HG02588 (cell line): ENCODE measurements at regions not wholly inside any gene's neighbourhood (a gene's known extent, or its start where the extent isn't known, plus 50 kb on each side); places are given as distances from the start of the nearest gene placed in this dataset.
A peak's percentile ranks its signal among the peaks of the same experiment; 100 is the strongest.

ENCODE experiments used
- ATAC-seq: cut with Tn5 transposase; IDR thresholded peaks from one replicate; pipeline ENCODE4 v1.9.1; 2021; ENCODE audit warnings: mild to moderate bottlenecking, moderate library complexity; ENCODE audit not compliant: unreplicated experiment

DNA sequence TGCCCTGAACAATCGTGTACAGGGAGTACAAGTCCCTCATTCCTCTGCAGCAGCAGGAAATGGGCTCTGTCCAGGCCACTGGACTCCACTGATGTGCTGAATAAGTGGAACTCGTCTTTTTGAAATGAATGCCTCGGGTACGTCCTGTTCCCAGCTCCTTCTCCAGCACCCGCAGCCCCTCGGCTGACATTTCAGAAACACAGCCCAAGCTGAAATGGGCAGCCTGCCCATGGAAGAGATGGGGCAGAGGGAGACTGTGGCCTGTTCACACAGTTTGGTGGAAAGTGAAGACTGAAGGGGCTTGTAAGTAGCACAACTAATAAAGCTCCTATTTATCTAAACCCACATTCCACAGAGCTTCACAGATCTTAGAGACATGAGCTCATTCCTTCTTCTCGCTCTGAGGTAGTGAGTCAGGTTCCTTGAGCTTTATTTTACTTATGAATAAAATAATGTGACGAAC, 498.6 kb downstream of the TXNL1 start:
- no peak for ATAC-seq

DNA sequence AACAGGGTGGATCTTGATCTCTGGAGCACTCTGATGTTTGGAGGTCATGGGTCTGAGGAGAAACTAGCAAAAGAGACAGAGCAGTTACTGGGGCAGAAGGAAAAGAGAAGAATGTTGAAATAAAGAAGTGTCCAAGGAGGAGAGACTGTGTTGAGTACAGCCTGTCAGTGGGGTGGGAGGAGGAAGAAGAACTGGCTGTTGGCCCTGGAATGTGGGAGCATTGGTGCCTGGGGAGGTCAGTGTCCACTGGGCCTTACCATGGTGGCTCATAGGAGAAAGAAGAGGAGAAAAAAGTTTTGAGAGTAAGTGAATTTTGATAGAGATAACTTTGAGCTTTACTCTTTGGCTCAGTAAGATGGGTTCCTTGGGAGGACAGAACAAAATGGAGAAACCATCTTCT, 499.0 kb downstream of the TXNL1 start:
- ATAC-seq, result no peak

DNA sequence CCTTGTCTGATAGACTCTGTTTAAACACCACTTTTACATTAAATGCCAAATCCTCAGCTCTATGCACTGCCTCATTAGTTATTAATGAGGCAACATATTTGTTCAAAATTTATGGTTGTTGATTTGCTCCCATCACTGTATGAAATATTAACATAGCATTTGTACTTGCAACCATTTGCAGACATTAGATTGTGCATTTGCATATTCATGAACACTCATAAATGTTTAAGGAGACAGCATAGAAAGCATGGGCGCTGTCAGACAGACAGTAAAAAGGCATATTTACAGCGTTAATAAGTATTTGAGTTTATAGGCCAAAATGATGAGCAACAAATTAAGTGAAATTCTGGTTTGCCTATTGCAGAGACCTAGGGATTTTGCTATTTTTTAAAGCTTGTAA, 502.3 kb downstream of the TXNL1 start:
- no peak for ATAC-seq

DNA sequence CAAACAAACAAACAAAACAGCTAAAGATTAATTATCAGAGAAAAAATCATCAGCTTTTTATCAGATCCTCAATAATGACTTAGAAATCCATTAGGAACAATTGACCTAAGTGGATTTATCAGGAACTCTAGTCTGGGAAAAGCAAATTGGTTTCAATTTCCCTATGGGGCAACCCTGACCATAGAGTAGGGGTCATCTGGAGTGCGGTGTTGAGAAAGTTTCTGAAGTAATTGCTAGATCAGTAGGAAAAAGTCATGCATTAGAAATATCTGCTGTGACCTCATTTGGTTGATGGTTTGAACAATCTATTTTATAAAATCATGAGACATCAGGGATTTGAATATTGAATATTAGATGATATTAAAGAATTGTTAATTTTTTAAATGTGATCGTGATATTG, 507.9 kb downstream of the TXNL1 start:
- ATAC-seq, result no peak

DNA sequence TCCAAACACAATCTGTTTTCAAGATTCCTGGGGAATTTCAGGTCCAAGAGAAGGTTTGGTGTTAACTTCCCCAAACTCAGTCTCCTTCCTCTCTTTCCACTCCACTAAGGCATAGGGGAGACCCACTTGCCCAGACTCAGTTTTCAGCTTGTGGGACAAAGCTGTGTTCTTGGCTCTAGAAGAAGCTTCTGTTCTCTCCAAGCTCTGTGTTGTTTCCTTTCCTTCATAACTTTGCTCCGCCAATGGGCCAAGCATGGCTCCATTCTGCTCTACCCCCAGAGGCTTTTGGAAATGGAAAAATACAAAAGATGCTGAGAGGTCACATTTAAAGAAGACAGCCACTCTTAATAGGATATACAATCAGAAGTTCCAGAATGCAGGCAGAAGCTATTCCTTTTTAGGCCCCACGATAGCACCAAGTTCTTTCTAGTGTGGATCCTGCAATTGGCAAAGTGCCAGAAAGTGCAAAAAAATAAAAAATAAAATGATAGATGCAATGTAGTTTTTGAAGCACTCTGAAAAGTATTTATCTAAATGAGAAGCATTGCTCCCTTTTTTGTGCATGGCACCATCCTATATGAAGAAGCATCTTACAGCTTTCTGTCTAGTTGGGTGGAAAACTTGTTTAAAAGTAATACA, 510.1 kb downstream of the TXNL1 start:
- no peak for ATAC-seq

DNA sequence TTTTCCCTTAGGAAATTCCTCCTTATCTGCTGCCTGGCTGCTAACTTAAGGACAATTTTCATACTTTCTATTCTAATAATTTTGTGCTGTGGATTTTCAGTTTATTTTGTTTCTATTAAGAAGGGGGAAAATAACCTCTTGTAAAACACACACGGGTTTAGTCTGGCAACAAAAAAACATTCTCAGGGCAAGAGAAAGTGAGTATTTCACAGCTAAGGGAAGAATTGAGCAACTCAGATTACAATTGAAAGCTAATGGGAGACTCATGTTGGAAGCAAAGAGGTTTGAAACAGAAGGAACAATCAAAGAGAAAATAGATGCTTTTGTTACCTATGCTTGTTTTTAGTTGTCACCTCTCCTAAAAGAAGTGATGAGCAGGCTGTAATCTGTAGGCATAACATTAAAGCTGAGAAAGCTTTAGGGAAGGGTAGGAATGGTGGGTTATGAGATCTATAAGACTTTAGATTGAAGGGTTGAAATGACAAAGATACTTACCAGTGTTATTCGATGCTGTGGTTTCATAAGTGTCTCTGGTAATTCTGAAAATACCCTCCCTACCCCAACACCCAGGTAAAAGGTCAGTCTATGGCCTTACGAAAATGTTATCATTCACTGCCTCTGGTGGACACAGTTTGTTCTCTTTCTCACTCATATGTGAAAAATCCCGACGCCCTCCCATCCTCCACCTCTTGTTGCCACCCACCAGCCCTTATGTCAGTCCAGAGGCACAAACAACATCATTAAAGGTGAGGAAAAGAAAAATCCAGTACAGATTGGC, 510.9 kb downstream of the TXNL1 start:
- no peak for ATAC-seq

DNA sequence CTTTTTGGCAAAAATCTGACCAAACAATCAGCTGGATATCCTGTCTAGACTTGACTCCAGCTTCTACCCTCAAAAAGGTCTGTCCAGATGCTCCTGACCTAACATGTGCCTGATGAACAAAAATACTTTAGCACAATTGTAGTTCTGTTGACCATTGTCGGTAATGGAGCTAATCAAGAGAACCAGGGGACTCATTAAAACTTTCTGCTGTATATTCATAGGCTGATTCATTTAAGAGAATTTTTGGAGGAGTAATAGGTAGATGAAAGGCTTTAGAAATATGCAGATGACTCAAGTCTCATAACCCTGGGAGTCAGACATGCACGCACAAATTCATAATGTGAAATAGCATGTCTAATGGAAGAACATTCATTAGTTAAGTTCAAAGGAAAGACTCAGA, 514.2 kb downstream of the TXNL1 start:
- ATAC-seq, result no peak

DNA sequence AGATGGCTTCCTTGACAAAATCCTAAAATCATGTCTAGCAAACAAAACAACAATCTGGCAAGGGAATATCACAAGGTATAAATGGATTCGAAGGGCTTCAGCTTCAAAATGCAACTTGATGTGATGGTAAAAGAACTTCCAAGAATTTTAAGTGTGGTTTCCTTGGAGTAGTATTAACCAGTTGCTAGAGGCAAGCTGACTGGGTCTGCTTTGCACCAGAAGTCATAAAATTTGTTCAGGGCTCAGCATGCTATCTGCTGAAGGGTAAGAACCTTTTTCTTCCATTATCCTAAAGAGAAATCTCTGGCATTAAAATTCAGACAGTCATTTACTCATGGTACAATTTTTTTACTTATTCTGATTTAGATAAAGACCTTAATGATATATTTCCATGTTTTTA, 516.7 kb downstream of the TXNL1 start:
- no peak for ATAC-seq

DNA sequence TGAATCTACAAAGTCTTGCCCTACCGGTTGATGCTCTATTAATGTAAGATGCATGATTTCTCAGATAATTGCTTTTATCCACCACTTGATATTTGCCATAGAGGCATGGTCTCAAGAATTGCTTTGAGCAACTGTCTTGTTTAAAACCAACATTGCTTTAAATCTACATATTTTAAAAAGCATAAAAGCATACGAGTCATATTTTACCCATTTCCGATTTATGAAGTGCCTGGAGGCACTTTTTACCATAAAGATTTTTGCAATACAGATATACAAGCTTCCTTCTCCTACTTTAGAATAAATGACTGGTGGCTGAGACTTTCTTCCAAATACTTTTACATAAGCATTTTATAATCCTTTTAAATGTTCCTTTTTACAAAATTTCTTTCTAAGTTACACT, 517.6 kb downstream of the TXNL1 start:
- ATAC-seq, result no peak

DNA sequence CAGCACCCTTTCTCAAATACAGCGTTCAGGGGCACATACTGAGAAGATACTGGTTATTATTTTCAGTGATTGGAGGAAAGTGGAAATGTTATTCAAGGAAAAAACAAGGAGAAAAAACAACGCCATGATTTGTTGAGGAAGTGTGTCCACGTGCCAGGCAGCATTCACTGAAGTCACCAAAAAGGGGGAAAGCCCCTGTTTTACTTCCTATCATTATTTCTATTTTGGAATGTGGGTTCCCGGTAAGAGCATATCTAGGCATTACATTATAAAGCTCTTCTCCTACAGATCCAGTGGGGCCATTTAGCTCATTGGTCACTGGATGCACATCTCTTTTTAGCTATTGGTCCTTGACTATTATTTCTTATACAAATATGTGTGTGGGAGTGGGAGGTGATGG, 518.7 kb downstream of the TXNL1 start:
- no peak for ATAC-seq

DNA sequence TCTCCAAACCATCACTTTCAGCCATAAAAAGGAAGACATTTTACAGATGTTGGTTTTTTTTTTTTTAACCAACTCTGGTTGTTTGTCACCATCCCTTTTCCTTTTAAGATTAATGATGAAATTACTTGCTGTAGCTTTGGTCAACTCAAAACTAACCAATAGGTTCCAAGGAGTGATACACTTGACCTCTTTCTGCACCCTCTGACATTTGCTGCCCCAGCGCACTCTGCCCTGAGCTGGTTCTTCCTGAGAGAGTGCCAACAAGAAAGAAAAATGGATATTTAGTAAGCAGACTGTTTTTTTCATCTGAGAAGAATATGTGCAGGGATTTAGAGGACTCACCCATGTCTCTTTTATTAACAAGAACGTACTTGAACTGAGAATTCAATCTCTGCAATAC, 520.0 kb downstream of the TXNL1 start:
- no peak for ATAC-seq

DNA sequence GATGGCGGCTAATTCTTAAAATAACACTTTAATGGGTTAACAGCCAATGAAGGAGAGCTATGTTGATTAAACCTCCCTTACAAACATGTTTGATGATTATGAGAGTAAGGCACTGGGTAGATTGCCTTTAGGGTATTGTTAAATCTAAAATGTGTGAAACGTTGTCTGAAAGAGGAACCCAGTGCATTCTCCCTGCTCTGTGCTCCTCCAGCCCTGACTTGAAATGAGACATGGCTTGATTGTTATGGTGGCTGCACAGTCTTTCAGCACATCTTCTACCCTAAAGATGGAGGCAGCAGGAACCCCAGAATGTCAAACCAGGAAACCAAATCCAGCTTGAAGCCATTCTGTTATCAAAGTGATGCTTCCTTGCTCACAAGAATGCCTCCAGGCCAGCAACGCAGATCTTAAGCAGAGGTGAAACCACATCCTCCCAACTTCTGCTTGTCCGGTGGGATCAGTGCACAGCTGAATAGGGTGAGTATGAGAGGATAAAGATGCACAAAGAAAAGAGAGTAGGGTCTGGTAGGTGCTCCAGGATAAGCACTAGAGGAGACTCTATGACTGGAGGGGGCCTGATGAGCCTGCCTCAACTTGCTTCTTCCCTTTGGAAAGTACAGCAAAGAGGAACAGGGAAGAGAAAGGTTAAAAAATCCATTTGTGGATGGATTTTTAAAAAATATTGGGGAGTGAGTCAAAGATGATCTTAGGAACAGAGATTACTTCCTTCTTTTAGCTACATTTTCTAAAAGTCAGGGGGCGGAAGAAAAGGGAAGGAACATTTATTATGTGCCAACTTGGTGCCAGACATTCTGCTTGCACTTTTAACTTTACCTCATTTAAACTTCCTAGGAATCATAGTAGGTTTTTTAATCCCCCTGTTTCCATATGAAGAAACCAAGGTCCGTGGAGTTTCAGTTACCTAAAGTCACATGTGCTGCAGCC, 523.0 kb downstream of the TXNL1 start:
- no peak for ATAC-seq

DNA sequence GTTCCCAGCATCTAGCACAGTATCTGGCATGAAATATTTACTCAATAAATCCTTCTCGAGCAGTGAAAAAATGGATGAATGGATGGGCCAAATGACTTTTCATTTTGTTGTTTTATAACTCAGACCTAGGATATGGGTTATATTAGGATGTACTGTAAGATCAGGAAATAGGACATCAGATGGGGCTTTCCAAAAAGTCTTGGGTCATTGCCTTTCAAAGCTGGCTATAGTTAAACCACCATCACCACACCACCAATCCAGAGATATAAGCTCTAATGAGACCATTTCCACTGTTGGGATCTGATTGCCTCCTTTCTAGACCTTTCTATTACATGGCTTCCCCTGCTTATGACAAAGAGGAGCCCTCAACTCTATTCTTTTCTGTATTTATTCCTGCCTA, 525.0 kb upstream of the TCF4 start:
- no peak for ATAC-seq

DNA sequence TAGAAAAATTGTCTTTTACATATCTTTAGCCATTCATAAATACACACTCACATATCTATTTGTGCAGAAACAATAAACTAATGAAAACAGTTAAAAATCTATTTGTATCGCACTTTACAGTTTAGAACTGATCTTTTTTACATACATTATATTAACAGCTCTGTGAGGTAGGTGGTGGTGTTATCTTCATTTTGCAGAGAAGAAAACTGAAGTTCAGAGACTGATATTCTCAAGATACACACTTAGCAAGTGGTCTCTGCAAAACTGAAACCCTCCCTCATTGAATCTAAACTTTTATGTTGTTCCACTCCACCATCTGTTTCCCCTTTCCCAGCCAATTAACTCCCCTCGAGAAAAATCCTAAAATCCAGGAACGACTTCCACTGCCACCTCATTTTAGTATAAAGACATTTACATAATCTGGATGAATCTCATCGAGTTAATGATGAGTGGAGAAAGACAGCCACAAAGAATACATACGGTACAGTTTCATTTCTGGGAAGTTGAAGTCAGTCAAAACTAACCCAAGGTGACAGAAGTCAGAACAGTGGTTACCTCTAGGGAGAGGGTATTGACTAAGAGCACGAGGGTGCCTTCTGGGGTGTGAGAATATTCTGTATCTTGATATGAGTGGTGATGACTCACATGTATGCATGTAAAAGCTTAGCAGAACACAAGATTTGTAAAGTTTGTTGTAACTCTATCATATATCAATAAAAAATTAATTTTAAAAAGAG, 524.2 kb upstream of the TCF4 start:
- peak; percentile 96 for ATAC-seq

DNA sequence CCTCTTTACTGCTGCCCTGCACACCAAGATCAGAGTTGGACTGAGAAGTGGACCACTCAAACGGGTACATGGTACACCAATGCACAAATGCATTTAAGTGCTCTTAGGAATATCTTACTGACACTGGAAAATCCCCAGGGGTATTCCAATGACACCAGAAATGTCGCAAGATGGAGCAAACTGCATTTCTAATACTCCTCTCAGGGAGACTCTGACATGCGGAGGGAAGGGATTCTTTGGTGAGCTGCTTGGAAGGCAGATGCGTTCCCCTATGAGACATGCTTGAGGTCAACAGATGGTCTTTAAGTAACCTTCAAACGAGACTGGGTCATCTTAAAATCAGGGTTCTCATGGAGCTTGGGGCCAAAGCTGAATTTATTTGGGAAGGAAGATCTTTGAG, 521.8 kb upstream of the TCF4 start:
- ATAC-seq, result no peak

DNA sequence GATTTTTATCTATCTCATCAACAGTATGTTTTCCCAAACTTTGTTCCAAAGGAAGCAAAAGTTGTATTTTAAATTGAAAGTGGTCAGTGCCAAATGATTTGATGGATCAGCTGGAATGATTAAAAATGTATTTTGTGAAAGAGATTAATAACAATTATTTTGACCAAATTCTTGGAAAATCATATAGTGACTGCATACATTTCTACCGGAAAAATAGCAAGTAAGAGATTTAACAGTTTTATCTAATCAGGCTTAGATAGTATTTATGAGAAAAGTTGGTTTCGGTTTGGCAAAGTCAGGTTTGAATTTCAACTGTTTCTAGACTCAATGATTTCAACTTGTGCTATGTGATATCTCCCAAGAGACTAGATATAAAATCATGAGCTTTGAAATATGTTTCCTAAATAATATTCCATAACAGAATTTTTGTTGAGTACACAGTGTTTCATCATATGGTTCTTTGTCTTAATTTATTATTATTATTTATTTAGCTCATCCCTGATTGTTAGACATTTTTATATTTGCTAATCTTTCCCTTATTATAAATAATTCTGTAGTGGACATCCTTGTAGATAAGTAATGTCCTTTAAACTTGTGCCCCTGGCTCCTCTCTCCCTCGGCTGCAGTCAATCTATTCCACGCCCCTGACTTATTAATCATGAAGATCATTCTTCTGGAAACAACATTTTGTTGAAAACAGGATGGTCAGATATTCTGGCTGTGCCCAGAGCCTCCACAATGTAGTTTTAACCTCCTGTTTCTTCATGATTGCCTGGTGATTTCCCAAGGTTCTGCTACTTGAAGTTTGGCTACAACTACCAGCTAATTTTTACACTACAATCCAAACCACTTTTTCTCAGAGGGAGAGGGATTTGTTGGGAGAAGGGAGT, 520.7 kb upstream of the TCF4 start:
- no peak for ATAC-seq

DNA sequence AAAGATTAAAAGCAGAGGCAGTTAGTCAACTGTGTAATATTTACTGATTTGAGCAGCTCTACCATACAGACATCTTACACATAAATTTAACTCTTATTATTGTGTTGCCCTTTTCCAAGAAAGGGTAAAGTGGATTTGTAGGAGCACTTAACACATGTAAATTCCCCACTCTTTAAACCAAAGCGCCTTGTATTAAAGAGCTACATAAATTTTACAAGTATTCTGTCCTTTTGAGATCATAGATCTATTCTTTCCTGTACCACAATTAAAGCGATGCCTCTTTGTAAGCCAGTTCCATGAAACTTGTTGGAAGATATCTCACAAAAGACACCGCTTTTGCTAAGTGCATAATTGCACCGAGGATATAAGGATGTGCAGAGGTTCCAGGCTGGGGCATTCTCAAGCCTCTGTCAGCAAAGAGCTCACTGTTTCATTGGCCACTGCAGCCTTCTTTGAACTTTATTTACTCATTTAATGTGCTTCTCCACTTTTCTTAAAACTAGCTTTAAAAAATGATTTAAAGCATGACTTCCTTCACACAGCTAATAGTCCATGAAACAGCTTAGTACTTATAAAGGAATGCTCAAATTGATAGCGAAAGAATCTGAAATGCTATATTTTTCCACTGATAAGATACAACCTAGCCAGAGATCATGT, 520.0 kb upstream of the TCF4 start:
- no peak for ATAC-seq

DNA sequence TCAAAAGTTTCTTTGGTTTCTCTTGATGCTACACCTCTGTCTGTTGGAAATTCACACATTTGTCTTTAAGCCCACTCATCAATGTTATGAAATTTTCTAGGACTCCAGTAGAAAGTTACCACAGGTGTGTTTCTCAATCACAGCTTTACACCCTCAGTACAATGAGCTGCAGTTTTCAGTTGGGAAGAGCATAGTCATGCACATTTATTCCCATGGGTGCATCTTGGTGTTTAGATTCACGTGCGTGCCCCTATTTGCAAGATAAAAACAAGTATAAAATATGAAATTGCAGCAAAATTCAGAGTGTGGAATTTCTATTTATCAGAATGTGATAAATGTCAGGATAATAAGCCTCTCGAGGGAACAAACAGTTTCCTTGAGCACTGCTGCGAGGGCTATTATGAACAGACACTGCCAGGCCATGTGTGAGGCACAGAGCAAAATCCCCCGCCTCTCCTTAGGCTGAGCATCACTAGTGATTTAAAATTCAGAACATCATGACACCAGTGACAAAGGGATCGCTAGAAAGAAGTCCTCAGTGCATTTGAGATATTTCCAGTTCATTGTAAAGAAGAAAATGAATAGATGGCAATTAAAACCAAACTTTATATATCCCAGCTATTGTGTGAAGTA, 512.2 kb upstream of the TCF4 start:
- no peak for ATAC-seq

DNA sequence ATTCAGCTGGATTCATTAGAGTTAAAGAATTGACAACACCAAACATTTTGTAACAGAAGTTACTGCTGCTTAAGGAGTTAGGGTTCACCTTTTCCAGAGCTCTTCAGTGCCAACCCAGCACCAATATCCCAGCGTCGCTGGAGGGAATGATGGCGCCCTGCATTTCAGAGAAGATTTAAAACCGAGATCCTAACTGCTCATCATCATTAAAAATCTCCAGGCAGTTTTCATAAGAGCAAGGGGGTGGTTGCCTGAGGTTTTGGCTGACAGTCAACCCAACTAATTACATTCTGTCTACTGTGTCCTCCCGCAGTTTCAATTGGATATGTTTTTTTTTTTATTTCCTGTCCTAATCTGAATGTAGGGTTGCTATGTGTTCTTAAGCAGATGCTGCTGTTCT, 509.6 kb upstream of the TCF4 start:
- ATAC-seq, result no peak
